Loucy (cell line): ENCODE measurements at regions not wholly inside any gene's neighbourhood (a gene's known extent, or its start where the extent isn't known, plus 50 kb on each side); places are given as distances from the start of the nearest gene placed in this dataset.

Source experiments
- H2AFZ ChIP-seq: fragments of 200-600 bp; sonication (generic); 2 replicates; pipeline ENCODE4 v1.6.0; 2016; ENCODE audit warnings: antibody characterized with exemption, mild to moderate bottlenecking, low read length, moderate library complexity
- H3F3A ChIP-seq: fragments of 200-600 bp; 2 replicates; pipeline ENCODE4 v1.6.0; 2016; ENCODE audit warnings: antibody characterized with exemption, low read depth, mild to moderate bottlenecking
- H3K27me3 ChIP-seq: fragments of 200-600 bp; sonication (generic); 2 replicates; pipeline ENCODE4 v1.6.1; 2014; ENCODE audit warnings: low read length, mild to moderate bottlenecking; ENCODE audit not compliant: insufficient read depth, poor library complexity, severe bottlenecking
- H3K36me3 ChIP-seq: fragments of 200-600 bp; sonication (generic); 2 replicates; pipeline ENCODE4 v1.6.1; 2016; ENCODE audit warnings: low read length; ENCODE audit not compliant: insufficient read depth
- H3K4me1 ChIP-seq: fragments of 200-600 bp; sonication (generic); 2 replicates; pipeline ENCODE4 v1.5.1; 2014; ENCODE audit warnings: low read length, mild to moderate bottlenecking; ENCODE audit not compliant: insufficient read depth, poor library complexity, severe bottlenecking
- H3K4me2 ChIP-seq: fragments of 200-600 bp; sonication (generic); 2 replicates; pipeline ENCODE4 v1.6.0; 2014; ENCODE audit warnings: antibody characterized with exemption, low read length, low read depth, mild to moderate bottlenecking; ENCODE audit not compliant: poor library complexity, severe bottlenecking
- H3K4me3 ChIP-seq: fragments of 200-600 bp; sonication (generic); 2 replicates; pipeline ENCODE4 v1.5.1; 2014; ENCODE audit warnings: low read length, mild to moderate bottlenecking, mixed read lengths; ENCODE audit not compliant: poor library complexity, severe bottlenecking
- H3K79me2 ChIP-seq: fragments of 200-600 bp; sonication (generic); 2 replicates; pipeline ENCODE4 v1.6.1; 2014; ENCODE audit warnings: low read length; ENCODE audit not compliant: insufficient read depth
- H3K9ac ChIP-seq: fragments of 200-600 bp; sonication (generic); 2 replicates; pipeline ENCODE4 v1.6.0; 2014; ENCODE audit warnings: mild to moderate bottlenecking, low read depth, low read length, moderate library complexity; ENCODE audit not compliant: poor library complexity, severe bottlenecking
- H3K9me2 ChIP-seq: fragments of 200-600 bp; sonication (generic); replicated peaks from 2 replicates; pipeline ENCODE4 v1.6.1; 2016; ENCODE audit warnings: low read depth, low read length, mixed read lengths
- H3K9me3 ChIP-seq: fragments of 200-600 bp; sonication (generic); 2 replicates; pipeline ENCODE4 v1.6.1; 2014; ENCODE audit warnings: mild to moderate bottlenecking, antibody characterized with exemption, low read length, low read depth; ENCODE audit not compliant: insufficient read depth
- H4K20me1 ChIP-seq: fragments of 200-600 bp; sonication (generic); 2 replicates; pipeline ENCODE4 v1.6.0; 2014; ENCODE audit warnings: antibody characterized with exemption, low read length, mild to moderate bottlenecking; ENCODE audit not compliant: insufficient read depth, poor library complexity, severe bottlenecking
- CTCF ChIP-seq: fragments of 200-600 bp; sonication (generic); conservative IDR thresholded peaks from 2 replicates; pipeline ENCODE4 v1.5.1; 2014; ENCODE audit warnings: mild to moderate bottlenecking, antibody characterized with exemption, low read length
- EZH2phosphoT487 ChIP-seq: fragments of 200-600 bp; IDR thresholded peaks from 2 replicates; pipeline ENCODE4 v1.6.1; 2018; ENCODE audit warnings: antibody characterized with exemption, mild to moderate bottlenecking, moderate library complexity, borderline replicate concordance

GRCh38 chr16:87200637-87201036 is 116.6 kb downstream of the C16orf95 start:
- Histone ChIP-seq H3K9me3 (no peaks in the 10 kb centered on the region), H3K36me3 (no peaks in the 10 kb centered on the region), H3K27me3 (no peaks in the 10 kb centered on the region), H3K4me2 (no peak overlapping the region), H3F3A (no peaks in the 10 kb centered on the region), H3K9me2 (no peaks in the 10 kb centered on the region), H3K79me2 (no peaks in the 10 kb centered on the region), H3K4me1 (peaks cover 24% of the 10 kb centered on the region), H3K9ac (no peak overlapping the region), H4K20me1 (no peaks in the 10 kb centered on the region), H3K4me3 (no peak overlapping the region), H2AFZ (no peak overlapping the region)
- TF ChIP-seq EZH2phosphoT487, result no peak
- TF ChIP-seq CTCF, result no peak

GRCh38 chr16:87201052-87201451 is 116.1 kb downstream of the C16orf95 start:
- Histone ChIP-seq H3K27me3 (no peaks in the 10 kb centered on the region), H3K4me3 (no peak overlapping the region), H3K9ac (no peak overlapping the region), H3K9me3 (no peaks in the 10 kb centered on the region), H3F3A (no peaks in the 10 kb centered on the region), H2AFZ (no peak overlapping the region), H3K79me2 (no peaks in the 10 kb centered on the region), H3K36me3 (no peaks in the 10 kb centered on the region), H4K20me1 (no peaks in the 10 kb centered on the region), H3K4me2 (no peak overlapping the region), H3K9me2 (no peaks in the 10 kb centered on the region), H3K4me1 (peaks cover 24% of the 10 kb centered on the region)
- TF ChIP-seq CTCF (no peak), EZH2phosphoT487 (no peak)

- no peak for TF ChIP-seq CTCF
- no peak for TF ChIP-seq EZH2phosphoT487
- Histone ChIP-seq H3K4me1 (peaks cover 24% of the 10 kb centered on the region), H3F3A (no peaks in the 10 kb centered on the region), H4K20me1 (no peaks in the 10 kb centered on the region), H3K27me3 (no peaks in the 10 kb centered on the region), H3K9me3 (no peaks in the 10 kb centered on the region), H3K4me2 (no peak overlapping the region), H2AFZ (no peak overlapping the region), H3K36me3 (no peaks in the 10 kb centered on the region), H3K9me2 (no peaks in the 10 kb centered on the region), H3K79me2 (no peaks in the 10 kb centered on the region), H3K9ac (no peak overlapping the region), H3K4me3 (no peak overlapping the region)
Measured at GRCh38 chr16:87201790-87202189, 115.4 kb downstream of the C16orf95 start.
